OCI-LY7 (cell line): ENCODE measurements at regions not wholly inside any gene's neighbourhood (a gene's known extent, or its start where the extent isn't known, plus 50 kb on each side); places are given as distances from the start of the nearest gene placed in this dataset.

Experiments
- BruUV-seq: library from RNA; stranded (reverse); fragments of 400-500 nt; replicated peaks from 2 replicates; lab custom pipeline; 2021; lab: Mats Ljungman, UMichigan
- CTCF ChIA-PET: fragments of 300-600 bp; sonication (Branson Sonifier 250); formaldehyde crosslinking; loops from one replicate; lab custom pipeline; 2022; ENCODE audit warnings: antibody characterized with exemption; ENCODE audit not compliant: unreplicated experiment; lab: Charles Lee
- POLR2A ChIA-PET: fragments of 300-600 bp; sonication (Branson Sonifier 250); formaldehyde crosslinking; loops from one replicate; lab custom pipeline; 2022; ENCODE audit warnings: antibody characterized with exemption; lab: Charles Lee
- DNase-seq: peaks from one replicate; pipeline ENCODE4 v3.0.0-alpha.2; 2015; ENCODE audit warnings: low spot score
- H2AFZ ChIP-seq: fragments of 200-600 bp; sonication (generic), shearing (Covaris generic); 2 replicates; pipeline ENCODE4 v1.6.1; 2014; ENCODE audit warnings: mild to moderate bottlenecking, antibody characterized with exemption, low read length, moderate library complexity
- H3K27ac ChIP-seq: fragments of 200-600 bp; sonication (generic); 2 replicates; pipeline ENCODE4 v1.5.1; 2014; ENCODE audit warnings: mixed run types, low read depth, mild to moderate bottlenecking, moderate library complexity, low read length, inconsistent platforms; ENCODE audit not compliant: poor library complexity, severe bottlenecking
- H3K36me3 ChIP-seq: fragments of 200-600 bp; sonication (generic); 2 replicates; pipeline ENCODE4 v1.6.1; 2014; ENCODE audit warnings: mild to moderate bottlenecking, antibody characterized with exemption, low read length, moderate library complexity, mixed read lengths; ENCODE audit not compliant: insufficient read depth
- H3K4me1 ChIP-seq: fragments of 200-600 bp; sonication (generic); 2 replicates; pipeline ENCODE4 v1.5.1; 2014; ENCODE audit warnings: mild to moderate bottlenecking, low read length; ENCODE audit not compliant: insufficient read depth, poor library complexity, severe bottlenecking
- H3K4me2 ChIP-seq: fragments of 200-600 bp; sonication (generic); 2 replicates; pipeline ENCODE4 v1.6.1; 2014; ENCODE audit warnings: mild to moderate bottlenecking, low read length
- H3K4me3 ChIP-seq: fragments of 200-600 bp; sonication (generic); 2 replicates; pipeline ENCODE4 v1.5.1; 2014; ENCODE audit warnings: mild to moderate bottlenecking, low read depth, low read length; ENCODE audit not compliant: poor library complexity, severe bottlenecking
- H3K79me2 ChIP-seq: fragments of 200-600 bp; sonication (generic); 2 replicates; pipeline ENCODE4 v1.6.1; 2016; ENCODE audit warnings: low read depth, mild to moderate bottlenecking, low read length, moderate library complexity, mixed read lengths; ENCODE audit not compliant: insufficient read depth
- H3K9me2 ChIP-seq: fragments of 200-600 bp; sonication (generic); 2 replicates; pipeline ENCODE4 v1.6.1; 2016; ENCODE audit warnings: mild to moderate bottlenecking, low read length, mixed read lengths; ENCODE audit not compliant: insufficient read depth
- H3K9me3 ChIP-seq: fragments of 200-600 bp; sonication (generic); 2 replicates; pipeline ENCODE4 v1.6.1; 2014; ENCODE audit warnings: mild to moderate bottlenecking, mixed run types, low read length, mixed read lengths
- H4K20me1 ChIP-seq: fragments of 200-600 bp; sonication (generic); 2 replicates; pipeline ENCODE4 v1.6.1; 2014; ENCODE audit warnings: mild to moderate bottlenecking, antibody characterized with exemption, low read length, moderate library complexity, mixed read lengths; ENCODE audit not compliant: insufficient read depth
- EZH2phosphoT487 ChIP-seq: fragments of 200-600 bp; sonication (generic); IDR thresholded peaks from 2 replicates; pipeline ENCODE4 v1.6.1; 2018; ENCODE audit warnings: low read depth, borderline replicate concordance, mild to moderate bottlenecking, mixed run types, antibody characterized with exemption, low read length, moderate library complexity, mixed read lengths
- intact Hi-C: fragments of 100-400 bp; cut with micrococcal nuclease; formaldehyde crosslinking; loops from one replicate; pipeline ENCODE4 v1.10.0; 2022; ENCODE audit not compliant: unreplicated experiment
- TF ChIP-seq, protein P1 (sequence below): fragments of 200-600 bp; sonication (generic); conservative IDR thresholded peaks from 2 replicates; pipeline ENCODE4 v1.5.1; 2014; ENCODE audit warnings: mild to moderate bottlenecking, antibody characterized with exemption, low read length, moderate library complexity, mixed read lengths

DNA sequence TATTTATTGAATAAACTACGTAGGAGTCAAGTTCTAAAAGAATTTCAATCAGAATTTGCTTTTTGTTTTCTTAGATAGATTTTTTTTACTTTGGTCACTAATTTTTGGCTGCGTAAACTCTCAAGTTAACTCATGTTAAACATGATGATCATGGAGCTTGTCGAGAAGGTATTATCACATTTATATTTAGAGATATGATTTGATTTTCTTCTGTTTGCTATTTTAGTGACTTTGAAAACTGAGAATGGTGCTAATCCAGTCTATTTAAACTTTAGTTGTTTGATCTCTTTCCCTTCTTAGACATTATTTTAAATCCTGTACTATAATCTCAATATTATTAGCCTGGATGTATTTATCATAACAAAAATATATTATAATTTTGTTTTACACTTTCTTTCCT lies 179.4 kb upstream of the SEMA3C start:
- no peak for DNase-seq
- Histone ChIP-seq H3K27ac (no peak overlapping the region), H4K20me1 (no peaks in the 10 kb centered on the region), H3K9me2 (no peaks in the 10 kb centered on the region), H2AFZ (no peak overlapping the region), H3K4me2 (no peak overlapping the region), H3K36me3 (no peaks in the 10 kb centered on the region), H3K4me3 (no peak overlapping the region), H3K79me2 (no peaks in the 10 kb centered on the region), H3K4me1 (no peaks in the 10 kb centered on the region), H3K9me3 (no peaks in the 10 kb centered on the region)
- BruUV-seq: no TSS peak
- TF ChIP-seq, protein P1, sequence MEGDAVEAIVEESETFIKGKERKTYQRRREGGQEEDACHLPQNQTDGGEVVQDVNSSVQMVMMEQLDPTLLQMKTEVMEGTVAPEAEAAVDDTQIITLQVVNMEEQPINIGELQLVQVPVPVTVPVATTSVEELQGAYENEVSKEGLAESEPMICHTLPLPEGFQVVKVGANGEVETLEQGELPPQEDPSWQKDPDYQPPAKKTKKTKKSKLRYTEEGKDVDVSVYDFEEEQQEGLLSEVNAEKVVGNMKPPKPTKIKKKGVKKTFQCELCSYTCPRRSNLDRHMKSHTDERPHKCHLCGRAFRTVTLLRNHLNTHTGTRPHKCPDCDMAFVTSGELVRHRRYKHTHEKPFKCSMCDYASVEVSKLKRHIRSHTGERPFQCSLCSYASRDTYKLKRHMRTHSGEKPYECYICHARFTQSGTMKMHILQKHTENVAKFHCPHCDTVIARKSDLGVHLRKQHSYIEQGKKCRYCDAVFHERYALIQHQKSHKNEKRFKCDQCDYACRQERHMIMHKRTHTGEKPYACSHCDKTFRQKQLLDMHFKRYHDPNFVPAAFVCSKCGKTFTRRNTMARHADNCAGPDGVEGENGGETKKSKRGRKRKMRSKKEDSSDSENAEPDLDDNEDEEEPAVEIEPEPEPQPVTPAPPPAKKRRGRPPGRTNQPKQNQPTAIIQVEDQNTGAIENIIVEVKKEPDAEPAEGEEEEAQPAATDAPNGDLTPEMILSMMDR: no peak
- TF ChIP-seq EZH2phosphoT487: no peak
- ChIA-PET CTCF (no interaction called here), POLR2A (no interaction called here)
- intact Hi-C loops: no loop called here

- DNase-seq: no peak
- intact Hi-C loops: no loop called here
- ChIA-PET POLR2A (no interaction called here), CTCF (no interaction called here)
- TF ChIP-seq, protein P1: no peak
- no peak for TF ChIP-seq EZH2phosphoT487
- Histone ChIP-seq H3K79me2 (no peaks in the 10 kb centered on the region), H3K4me1 (no peaks in the 10 kb centered on the region), H2AFZ (no peak overlapping the region), H3K9me2 (no peaks in the 10 kb centered on the region), H3K36me3 (no peaks in the 10 kb centered on the region), H3K4me2 (no peak overlapping the region), H3K27ac (no peak overlapping the region), H3K9me3 (no peaks in the 10 kb centered on the region), H4K20me1 (no peaks in the 10 kb centered on the region), H3K4me3 (no peak overlapping the region)
- BruUV-seq: no TSS peak
Observed at GRCh38 chr7:81094952-81095351, 176.1 kb upstream of the SEMA3C start.

DNA sequence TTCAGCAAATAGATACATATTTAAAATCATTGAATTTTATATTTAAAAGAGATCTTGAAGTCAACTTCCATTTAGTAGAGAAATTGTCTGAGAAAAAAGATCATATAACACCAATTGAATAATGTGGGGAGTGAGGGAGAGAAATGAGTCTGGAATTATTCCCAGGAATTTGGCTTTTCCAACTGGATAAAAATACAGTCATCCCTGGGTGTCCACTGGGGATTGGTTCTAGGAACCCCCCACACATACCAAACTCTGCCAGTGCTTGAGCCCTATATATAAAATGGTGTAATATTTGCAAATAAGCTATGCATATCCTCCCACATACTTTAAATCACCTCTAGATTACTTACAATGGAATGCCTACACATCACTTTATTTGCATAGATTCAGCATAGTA lies 162.8 kb upstream of the SEMA3C start:
- intact Hi-C loops: no loop called here
- Histone ChIP-seq H3K4me3 (no peak overlapping the region), H3K4me1 (no peaks in the 10 kb centered on the region), H3K79me2 (no peaks in the 10 kb centered on the region), H3K36me3 (no peaks in the 10 kb centered on the region), H3K9me2 (no peaks in the 10 kb centered on the region), H2AFZ (no peak overlapping the region), H3K4me2 (no peak overlapping the region), H4K20me1 (no peaks in the 10 kb centered on the region), H3K27ac (no peak overlapping the region), H3K9me3 (no peaks in the 10 kb centered on the region)
- no peak for DNase-seq
- no TSS peak for BruUV-seq
- ChIA-PET CTCF (no interaction called here), POLR2A (no interaction called here)
- TF ChIP-seq, protein P1: no peak
- TF ChIP-seq EZH2phosphoT487: no peak
